ENCODE measurements at regions not wholly inside any gene's neighbourhood (a gene's known extent, or its start where the extent isn't known, plus 50 kb on each side); places are given as distances from the start of the nearest gene placed in this dataset.

GRCh38 chrX:22406201-22406737 lies 133.6 kb downstream of the CBLL2 start:
- no peaks in the 10 kb centered on the region for H3K36me3 ChIP-seq
- no peak for TF ChIP-seq POLR2AphosphoS5 (IDR thresholded peaks at IDR 0.05)
- TF ChIP-seq POLR2A (IDR thresholded peaks at IDR 0.05): no peak
- TF ChIP-seq, protein P1, sequence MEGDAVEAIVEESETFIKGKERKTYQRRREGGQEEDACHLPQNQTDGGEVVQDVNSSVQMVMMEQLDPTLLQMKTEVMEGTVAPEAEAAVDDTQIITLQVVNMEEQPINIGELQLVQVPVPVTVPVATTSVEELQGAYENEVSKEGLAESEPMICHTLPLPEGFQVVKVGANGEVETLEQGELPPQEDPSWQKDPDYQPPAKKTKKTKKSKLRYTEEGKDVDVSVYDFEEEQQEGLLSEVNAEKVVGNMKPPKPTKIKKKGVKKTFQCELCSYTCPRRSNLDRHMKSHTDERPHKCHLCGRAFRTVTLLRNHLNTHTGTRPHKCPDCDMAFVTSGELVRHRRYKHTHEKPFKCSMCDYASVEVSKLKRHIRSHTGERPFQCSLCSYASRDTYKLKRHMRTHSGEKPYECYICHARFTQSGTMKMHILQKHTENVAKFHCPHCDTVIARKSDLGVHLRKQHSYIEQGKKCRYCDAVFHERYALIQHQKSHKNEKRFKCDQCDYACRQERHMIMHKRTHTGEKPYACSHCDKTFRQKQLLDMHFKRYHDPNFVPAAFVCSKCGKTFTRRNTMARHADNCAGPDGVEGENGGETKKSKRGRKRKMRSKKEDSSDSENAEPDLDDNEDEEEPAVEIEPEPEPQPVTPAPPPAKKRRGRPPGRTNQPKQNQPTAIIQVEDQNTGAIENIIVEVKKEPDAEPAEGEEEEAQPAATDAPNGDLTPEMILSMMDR (IDR thresholded peaks at IDR 0.05): no peak
- TF ChIP-seq EP300 (IDR thresholded peaks at IDR 0.05): no peak
- H3K27me3 ChIP-seq: no peaks in the 10 kb centered on the region
- no peak overlapping the region for H3K27ac ChIP-seq
- no peak overlapping the region for H3K4me3 ChIP-seq
- WGBS, 2 donors: 89 to 90% methylated on average over 5 of the region's 5 CpGs
- H3K9me3 ChIP-seq: no peaks in the 10 kb centered on the region
- intact Hi-C loops (cut with DNase I): no loop called here
- no peaks in the 10 kb centered on the region for H3K4me1 ChIP-seq
- no peak for DNase-seq

DNA sequence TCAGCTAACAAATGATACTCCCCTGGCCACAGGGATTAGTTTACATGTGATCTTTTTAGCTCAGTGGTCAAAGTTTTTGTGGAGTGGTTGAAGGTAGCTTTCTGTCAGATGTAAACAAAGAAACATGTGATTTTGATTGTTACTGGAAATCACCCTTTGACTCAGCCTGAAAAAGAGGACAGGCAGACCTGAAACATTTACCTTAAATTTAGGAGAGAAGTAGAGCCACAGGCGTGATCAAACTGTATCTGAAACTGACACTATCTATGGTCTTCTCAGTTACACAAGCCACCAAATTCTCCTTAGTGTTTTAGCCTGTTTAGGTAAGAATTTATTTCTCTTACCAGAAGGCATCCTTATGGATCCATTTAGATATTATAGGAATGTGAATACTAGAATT lies 136.7 kb downstream of the CBLL2 start:
- intact Hi-C loops (cut with DNase I): no loop called here
- H3K36me3 ChIP-seq: no peaks in the 10 kb centered on the region
- H3K4me1 ChIP-seq: no peaks in the 10 kb centered on the region
- no peak overlapping the region for H3K27ac ChIP-seq
- H3K9me3 ChIP-seq: no peaks in the 10 kb centered on the region
- DNase-seq: no peak
- no peaks in the 10 kb centered on the region for H3K27me3 ChIP-seq
- H3K4me3 ChIP-seq: no peak overlapping the region
- TF ChIP-seq EP300 (IDR thresholded peaks at IDR 0.05): no peak
- 88 to 90% methylated on average over 1 of the region's 1 CpG for WGBS, 2 donors

- intact Hi-C loops (cut with DNase I): no loop called here
- Histone ChIP-seq H3K4me1 (peaks cover 0 to 12% (median 5%) of the 10 kb centered on the region in 4 donors), H3K27ac (no peak overlapping the region), H3K4me3 (no peak overlapping the region), H3K9me3 (no peaks in the 10 kb centered on the region), H3K36me3 (no peaks in the 10 kb centered on the region), H3K27me3 (no peaks in the 10 kb centered on the region)
- no peak for DNase-seq
- WGBS, 2 donors: 91 to 95% methylated on average over 2 of the region's 2 CpGs
- no peak for TF ChIP-seq POLR2AphosphoS5 (IDR thresholded peaks at IDR 0.05)
These were observed 151.6 kb downstream of the CBLL2 start for GRCh38 chrX:22424122-22424915.

- no peak for DNase-seq
- intact Hi-C loops (cut with DNase I): no loop called here
- H3K9me3 ChIP-seq: no peaks in the 10 kb centered on the region
- no peaks in the 10 kb centered on the region for H3K36me3 ChIP-seq
- TF ChIP-seq POLR2A (IDR thresholded peaks at IDR 0.05): no peak
- TF ChIP-seq, protein P1 (IDR thresholded peaks at IDR 0.05): no peak
- H3K27me3 ChIP-seq: no peaks in the 10 kb centered on the region
- no peak overlapping the region for H3K4me3 ChIP-seq
- H3K4me1 ChIP-seq: peaks cover 0 to 12% (median 6%) of the 10 kb centered on the region in 4 donors
- WGBS, 2 donors: 64 to 88% methylated on average over 1 of the region's 1 CpG
- H3K27ac ChIP-seq: no peak overlapping the region
These were observed 152.2 kb downstream of the CBLL2 start for GRCh38 chrX:22424919-22425318.

DNA sequence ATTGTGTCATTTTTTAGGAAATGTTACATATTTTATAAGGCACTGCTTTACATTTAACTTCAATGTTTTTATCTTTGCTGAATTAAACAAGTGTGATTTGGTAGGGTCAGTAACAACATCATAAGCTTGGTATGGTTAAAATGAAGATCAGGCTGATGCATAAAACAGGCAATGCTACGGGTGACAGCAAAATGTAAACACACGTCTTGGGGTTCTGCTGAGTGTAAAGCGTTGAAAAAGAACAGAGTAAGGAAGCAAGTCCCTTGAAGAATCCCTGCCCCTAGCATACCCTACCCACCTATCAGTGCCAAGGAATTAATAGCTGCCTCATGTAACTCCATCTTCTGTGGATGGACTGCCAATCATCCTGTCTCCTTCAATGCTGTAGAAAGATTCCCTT lies 157.0 kb downstream of the CBLL2 start:
- H3K36me3 ChIP-seq: no peaks in the 10 kb centered on the region
- H3K4me3 ChIP-seq: no peak overlapping the region
- DNase-seq: no peak
- intact Hi-C loops (cut with DNase I): no loop called here
- H3K27me3 ChIP-seq: no peaks in the 10 kb centered on the region
- peaks cover 0 to 12% (median 6%) of the 10 kb centered on the region in 4 donors for H3K4me1 ChIP-seq
- H3K27ac ChIP-seq: peak overlapping the region in 3 of 4 donors; percentile 55 to 72 (median 59)
- peak; percentile 75 to 94 (median 92) for TF ChIP-seq POLR2AphosphoS5 (IDR thresholded peaks at IDR 0.05)
- no peak for TF ChIP-seq POLR2A (IDR thresholded peaks at IDR 0.05)
- TF ChIP-seq, protein P1 (IDR thresholded peaks at IDR 0.05): no peak
- peak in 2 of 4 donors; percentile 42 to 78 for TF ChIP-seq EP300 (IDR thresholded peaks at IDR 0.05)
- 83 to 88% methylated on average over 3 of the region's 3 CpGs for WGBS, 2 donors
- H3K9me3 ChIP-seq: no peaks in the 10 kb centered on the region

Data from sigmoid colon (tissue), 6 donors.